Left forelimb (tissue), 1 donor: ENCODE measurements at regions not wholly inside any gene's neighbourhood (a gene's known extent, or its start where the extent isn't known, plus 50 kb on each side); places are given as distances from the start of the nearest gene placed in this dataset.

Source experiments
- DNase-seq: peaks from one replicate; pipeline ENCODE4 v3.0.0-alpha.2; 2018; ENCODE audit warnings: low spot score

GRCh38 chr18:1564793-1565192, 660.1 kb downstream of the ADCYAP1 start:
- DNase-seq: no peak

- no peak for DNase-seq
These were observed 666.5 kb downstream of the ADCYAP1 start for GRCh38 chr18:1571206-1571605.

- no peak for DNase-seq
These were observed 669.1 kb downstream of the ADCYAP1 start for GRCh38 chr18:1573732-1574131.

GRCh38 chr18:1575084-1575483, 670.4 kb downstream of the ADCYAP1 start:
- no peak for DNase-seq

GRCh38 chr18:1578505-1578904, 673.8 kb downstream of the ADCYAP1 start:
- DNase-seq: no peak

- DNase-seq: no peak
These were observed 676.9 kb downstream of the ADCYAP1 start for GRCh38 chr18:1581581-1581980.

GRCh38 chr18:1585881-1586488, 681.3 kb downstream of the ADCYAP1 start:
- no peak for DNase-seq

- no peak for DNase-seq
These were observed 688.4 kb downstream of the ADCYAP1 start for GRCh38 chr18:1593091-1593490.

GRCh38 chr18:1595195-1595594, 690.5 kb downstream of the ADCYAP1 start:
- no peak for DNase-seq

- DNase-seq: no peak
These were observed 694.5 kb downstream of the ADCYAP1 start for GRCh38 chr18:1599196-1599595.

- no peak for DNase-seq
These were observed 700.1 kb downstream of the ADCYAP1 start for GRCh38 chr18:1604751-1605150.

GRCh38 chr18:1618364-1618763, 713.7 kb downstream of the ADCYAP1 start:
- no peak for DNase-seq

GRCh38 chr18:1619507-1619906, 714.8 kb downstream of the ADCYAP1 start:
- no peak for DNase-seq

- DNase-seq: no peak
These were observed 719.9 kb downstream of the ADCYAP1 start for GRCh38 chr18:1624612-1625011.

GRCh38 chr18:1627494-1627893, 722.8 kb downstream of the ADCYAP1 start:
- no peak for DNase-seq

- DNase-seq: no peak
These were observed 744.0 kb downstream of the ADCYAP1 start for GRCh38 chr18:1648712-1649111.

GRCh38 chr18:1652018-1652417, 747.3 kb downstream of the ADCYAP1 start:
- DNase-seq: no peak

- DNase-seq: no peak
These were observed 749.2 kb downstream of the ADCYAP1 start for GRCh38 chr18:1653873-1654272.

- no peak for DNase-seq
These were observed 753.2 kb downstream of the ADCYAP1 start for GRCh38 chr18:1657876-1658275.

GRCh38 chr18:1658908-1659566, 754.4 kb downstream of the ADCYAP1 start:
- DNase-seq: no peak

- no peak for DNase-seq
These were observed 759.4 kb downstream of the ADCYAP1 start for GRCh38 chr18:1663879-1664705.

GRCh38 chr18:1665079-1665478, 760.4 kb downstream of the ADCYAP1 start:
- no peak for DNase-seq

GRCh38 chr18:1668279-1668678, 763.6 kb downstream of the ADCYAP1 start:
- no peak for DNase-seq
